ENCODE measurements at regions not wholly inside any gene's neighbourhood (a gene's known extent, or its start where the extent isn't known, plus 50 kb on each side); places are given as distances from the start of the nearest gene placed in this dataset.

- TF ChIP-seq EZH2 (IDR thresholded peaks at IDR 0.05; ENCODE audit: low read length) (no peak), CTCF (optimal IDR thresholded peaks at IDR 0.05 in 1 of 3, IDR thresholded peaks at IDR 0.05 in 1 of 3, conservative IDR thresholded peaks at IDR 0.05 in 1 of 3; ENCODE audit: extremely low read depth in 1 of 3, insufficient read depth in 2 of 3, low read length in 3 of 3) (no peak)
- no peaks in the 10 kb centered on the region for H3K9me1 ChIP-seq (ENCODE audit: control insufficient read depth, extremely low read depth, insufficient read depth, low read length)
- FAIRE-seq (no peak), DNase-seq (ENCODE audit: low read depth, low spot score) (no peak)
- no peaks in the 10 kb centered on the region for H3K79me2 ChIP-seq (ENCODE audit: control insufficient read depth, insufficient read depth, low read length)
- no peaks in the 10 kb centered on the region for H3K9me3 ChIP-seq (ENCODE audit: control insufficient read depth, low read depth, low read length)
- H3K4me2 ChIP-seq (ENCODE audit: control insufficient read depth, extremely low read depth, insufficient read depth, low read depth, low read length), result no peak overlapping the region
- H2AFZ ChIP-seq (ENCODE audit: control insufficient read depth, low read length), result no peak overlapping the region
- peaks cover 18% of the 10 kb centered on the region for H3K27me3 ChIP-seq (ENCODE audit: control insufficient read depth, extremely low read depth, insufficient read depth, low read length)
- no peak overlapping the region for H3K27ac ChIP-seq (ENCODE audit: control insufficient read depth, insufficient read depth, low read length)
- no peak overlapping the region for H3K4me3 ChIP-seq (ENCODE audit: control insufficient read depth in 2 of 3, extremely low read depth in 1 of 3, insufficient read depth in 2 of 3, low read depth in 1 of 3, low read length in 3 of 3)
- dilution Hi-C loops (cut with MboI; ENCODE audit: extremely low pct_ligation_motif_present, low sequenced_read_pairs), result no loop called here
- H4K20me1 ChIP-seq (ENCODE audit: control insufficient read depth, extremely low read depth, insufficient read depth, low read length), result no peaks in the 10 kb centered on the region
- H3K9ac ChIP-seq (ENCODE audit: control insufficient read depth, extremely low read depth, insufficient read depth, low read length), result no peak overlapping the region
- no peaks in the 10 kb centered on the region for H3K36me3 ChIP-seq (ENCODE audit: control insufficient read depth in 2 of 2, extremely low read depth in 1 of 2, insufficient read depth in 2 of 2, low read length in 2 of 2)
- peaks cover 14% of the 10 kb centered on the region for H3K4me1 ChIP-seq (ENCODE audit: control insufficient read depth, extremely low read depth, insufficient read depth, low read length)
These were observed 101.9 kb downstream of the TEX29 start for GRCh38 chr13:111422348-111422747.

DNA sequence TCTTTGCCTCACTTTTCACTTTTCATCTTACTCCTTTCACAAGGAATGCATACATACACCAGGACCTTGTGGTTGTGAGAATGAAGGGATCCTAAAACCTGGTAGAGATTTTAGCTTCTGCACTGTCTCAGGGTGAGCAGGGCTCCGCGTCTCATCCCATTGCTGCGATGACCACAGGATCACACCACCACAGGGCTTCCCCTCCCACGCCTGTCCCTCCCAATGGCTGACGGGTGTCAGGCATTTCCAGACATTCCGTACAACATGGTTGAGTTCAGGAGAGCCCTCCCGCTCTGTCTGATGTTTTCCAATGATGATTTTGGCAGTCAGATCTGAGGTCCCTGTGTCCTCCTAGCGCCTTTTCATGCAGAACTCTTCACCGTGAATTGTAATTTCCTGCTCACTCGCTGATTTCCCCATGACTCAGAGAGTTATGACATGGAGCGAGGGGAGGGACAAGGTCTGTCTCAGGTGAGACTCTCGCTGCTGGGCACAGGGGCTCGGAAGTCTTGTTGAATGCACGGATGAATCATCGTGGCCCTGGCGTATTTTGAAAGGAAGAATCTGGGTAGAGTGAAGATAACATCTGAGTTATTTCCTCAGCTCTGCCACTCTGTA lies 102.8 kb downstream of the TEX29 start:
- peak; percentile 28 for DNase-seq (ENCODE audit: low read depth, low spot score)
- peaks cover 16% of the 10 kb centered on the region for H3K27me3 ChIP-seq (ENCODE audit: control insufficient read depth, extremely low read depth, insufficient read depth, low read length)
- H4K20me1 ChIP-seq (ENCODE audit: control insufficient read depth, extremely low read depth, insufficient read depth, low read length), result no peaks in the 10 kb centered on the region
- dilution Hi-C loops (cut with MboI; ENCODE audit: extremely low pct_ligation_motif_present, low sequenced_read_pairs), result no loop called here
- H3K4me2 ChIP-seq (ENCODE audit: control insufficient read depth, extremely low read depth, insufficient read depth, low read depth, low read length), result peak overlapping the region; percentile 73
- no peaks in the 10 kb centered on the region for H3K9me3 ChIP-seq (ENCODE audit: control insufficient read depth, low read depth, low read length)
- no peak for TF ChIP-seq CTCF (optimal IDR thresholded peaks at IDR 0.05 in 1 of 3, IDR thresholded peaks at IDR 0.05 in 1 of 3, conservative IDR thresholded peaks at IDR 0.05 in 1 of 3; ENCODE audit: extremely low read depth in 1 of 3, insufficient read depth in 2 of 3, low read length in 3 of 3)
- TF ChIP-seq EZH2 (IDR thresholded peaks at IDR 0.05; ENCODE audit: low read length), result no peak
- no peaks in the 10 kb centered on the region for H3K79me2 ChIP-seq (ENCODE audit: control insufficient read depth, insufficient read depth, low read length)
- peak; percentile 60 for FAIRE-seq
- H3K4me3 ChIP-seq (ENCODE audit: control insufficient read depth in 2 of 3, extremely low read depth in 1 of 3, insufficient read depth in 2 of 3, low read depth in 1 of 3, low read length in 3 of 3), result peak overlapping the region in 1 of 3 experiments; percentile 29
- H2AFZ ChIP-seq (ENCODE audit: control insufficient read depth, low read length), result peak overlapping the region; percentile 78
- H3K9me1 ChIP-seq (ENCODE audit: control insufficient read depth, extremely low read depth, insufficient read depth, low read length), result no peaks in the 10 kb centered on the region
- no peak overlapping the region for H3K9ac ChIP-seq (ENCODE audit: control insufficient read depth, extremely low read depth, insufficient read depth, low read length)
- H3K27ac ChIP-seq (ENCODE audit: control insufficient read depth, insufficient read depth, low read length), result no peak overlapping the region
- H3K4me1 ChIP-seq (ENCODE audit: control insufficient read depth, extremely low read depth, insufficient read depth, low read length), result peaks cover 14% of the 10 kb centered on the region
- H3K36me3 ChIP-seq (ENCODE audit: control insufficient read depth in 2 of 2, extremely low read depth in 1 of 2, insufficient read depth in 2 of 2, low read length in 2 of 2), result no peaks in the 10 kb centered on the region

Measured in keratinocyte (primary cell).